Stimulated activated CD8-positive, alpha-beta memory T cell treated with anti-CD3 and anti-CD28 coated beads, Interleukin-7, amount 100 ng/mL, for 4 hours (primary cell): ENCODE measurements at regions not wholly inside any gene's neighbourhood (a gene's known extent, or its start where the extent isn't known, plus 50 kb on each side); places are given as distances from the start of the nearest gene placed in this dataset.
"Not testable (repeated sequence)": the region's sequence is repeated elsewhere in the genome, so short reads cannot be mapped to it uniquely, and the experiment has no call there.

Source experiments
- DNase-seq, 2 donors: peaks; one replicate each; pipeline ENCODE4 v3.0.0-alpha.2; 2020; ENCODE audit warnings: low read depth in 2 of 2

GRCh38 chr5:68861099-68861498 lies 232.7 kb upstream of the SLC30A5 start:
- no peak for DNase-seq

GRCh38 chr5:68862560-68862959 lies 231.3 kb upstream of the SLC30A5 start:
- DNase-seq, result no peak

DNA sequence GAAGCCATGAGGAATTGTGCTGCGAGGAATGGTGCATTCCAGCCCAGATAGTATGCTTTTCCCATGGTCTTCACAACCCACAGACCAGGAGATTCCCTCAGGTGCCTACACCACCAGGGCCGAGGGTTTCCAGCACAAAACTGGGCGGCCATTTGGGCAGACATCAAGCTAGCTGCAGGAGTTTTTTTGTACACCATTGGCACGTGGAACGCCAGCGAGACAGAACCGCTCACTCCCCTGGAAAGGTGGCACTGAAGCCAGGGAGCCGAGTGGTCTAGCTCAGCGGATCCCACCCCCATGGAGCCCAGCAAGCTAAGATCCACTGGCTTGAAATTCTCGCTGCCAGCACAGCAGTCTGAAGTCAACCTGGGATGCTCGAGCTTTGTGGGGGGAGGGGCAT lies 228.6 kb upstream of the SLC30A5 start:
- not testable (repeated sequence) for DNase-seq

DNA sequence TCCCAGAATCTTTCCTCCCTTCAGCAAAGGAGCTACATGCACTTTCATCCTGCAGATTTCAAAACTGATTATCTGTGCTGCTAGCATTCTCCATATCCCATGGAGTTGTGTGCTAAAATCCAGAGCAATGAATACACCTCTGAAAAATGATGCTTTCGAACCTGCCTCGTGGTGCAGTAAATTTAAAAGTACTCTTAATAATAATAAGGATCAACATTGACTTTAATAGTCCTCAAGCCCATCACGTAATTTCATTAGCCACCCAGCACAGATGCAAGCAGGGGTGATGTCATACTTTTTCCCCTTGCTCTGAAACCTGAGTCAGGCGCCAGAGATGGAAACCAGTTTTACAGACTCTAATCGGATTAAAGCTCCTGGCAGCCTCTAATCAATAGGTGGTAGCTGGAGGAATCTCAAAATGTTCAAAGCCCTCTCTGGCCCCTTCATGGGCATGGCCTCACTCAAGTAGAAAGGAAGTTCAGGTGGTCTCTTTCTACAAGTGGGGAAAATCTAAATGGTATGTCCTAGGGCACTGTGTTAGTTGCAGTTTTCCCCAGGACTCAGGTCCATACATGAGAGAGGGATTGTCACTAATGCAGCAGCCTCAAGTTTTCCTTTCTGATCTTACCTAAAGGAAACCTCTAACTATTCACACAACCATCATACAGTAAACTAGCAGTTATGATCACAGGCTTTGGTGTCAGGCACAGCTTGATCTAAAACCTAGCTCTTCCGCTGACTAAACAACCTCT lies 221.6 kb upstream of the SLC30A5 start:
- no peak for DNase-seq

DNA sequence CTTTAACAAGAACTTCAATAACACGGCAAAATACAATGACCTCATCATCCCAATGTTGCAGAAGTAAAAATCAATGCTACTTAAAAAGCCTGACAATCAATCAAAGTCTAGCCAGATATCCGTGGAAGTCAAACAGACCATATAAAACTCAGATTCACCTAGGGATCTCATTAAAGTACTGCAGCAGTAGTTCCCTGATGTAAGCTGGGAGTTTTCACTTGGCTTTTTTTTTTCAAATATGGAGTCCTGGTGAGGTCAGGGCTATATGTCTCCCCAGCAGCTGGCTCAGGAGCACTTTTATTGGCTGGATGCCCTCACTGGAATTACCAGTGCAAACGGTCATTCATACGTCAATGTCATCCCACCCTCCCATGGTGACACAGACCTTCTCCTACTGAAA lies 220.6 kb upstream of the SLC30A5 start:
- no peak for DNase-seq

- DNase-seq, result no peak
These were observed 218.5 kb upstream of the SLC30A5 start for GRCh38 chr5:68875351-68875750.

- DNase-seq, result no peak
These were observed 210.4 kb upstream of the SLC30A5 start for GRCh38 chr5:68883436-68883835.

GRCh38 chr5:68884144-68884754 lies 209.6 kb upstream of the SLC30A5 start:
- DNase-seq, result no peak

- no peak for DNase-seq
These were observed 208.9 kb upstream of the SLC30A5 start for GRCh38 chr5:68884883-68885282.

DNA sequence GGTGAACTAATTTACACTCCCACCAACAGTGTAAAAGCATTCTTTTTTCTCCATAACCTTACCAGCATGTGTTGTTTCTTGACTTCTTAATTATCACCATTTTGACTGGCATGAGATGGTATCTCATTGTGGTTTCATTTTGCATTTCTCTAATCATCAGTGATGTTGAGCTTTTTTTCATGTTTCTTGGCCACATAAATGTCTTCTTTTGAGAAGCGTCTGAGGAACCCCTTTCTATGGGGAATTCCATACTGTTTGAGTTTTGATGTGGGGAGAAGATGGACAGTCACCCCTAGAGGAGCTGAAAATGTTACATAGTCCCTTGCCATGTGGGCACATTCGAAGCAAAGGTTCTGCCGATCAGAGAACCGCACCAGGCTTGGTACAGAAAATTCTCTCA lies 207.0 kb upstream of the SLC30A5 start:
- no peak for DNase-seq

GRCh38 chr5:68891718-68892117 lies 202.1 kb upstream of the SLC30A5 start:
- DNase-seq, result no peak

GRCh38 chr5:68894673-68895072 lies 199.1 kb upstream of the SLC30A5 start:
- DNase-seq, result no peak

DNA sequence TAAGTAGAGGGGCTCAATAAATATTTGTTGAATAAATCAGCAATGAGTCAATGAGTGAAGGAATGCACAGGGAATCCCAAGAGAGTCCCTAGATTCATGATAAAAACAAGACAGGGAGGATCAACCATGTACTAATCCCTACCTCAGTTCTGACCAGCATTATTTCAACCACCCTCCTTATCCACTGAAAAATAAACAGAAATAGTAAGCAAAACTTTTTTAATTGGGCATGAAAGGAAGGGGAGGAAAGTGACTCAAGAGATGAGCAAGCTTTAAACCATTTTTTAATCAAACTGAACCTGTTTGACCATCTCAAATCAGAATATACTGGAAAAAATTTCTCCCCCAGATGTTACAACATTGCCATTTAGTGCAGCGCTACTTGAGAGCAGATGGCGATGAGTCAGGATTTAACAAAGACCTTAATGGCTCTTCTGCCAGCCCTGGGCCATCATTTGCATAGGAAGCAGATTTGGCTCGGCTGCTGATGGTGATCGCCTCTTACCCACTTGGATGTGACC lies 194.8 kb upstream of the SLC30A5 start:
- no peak for DNase-seq

DNA sequence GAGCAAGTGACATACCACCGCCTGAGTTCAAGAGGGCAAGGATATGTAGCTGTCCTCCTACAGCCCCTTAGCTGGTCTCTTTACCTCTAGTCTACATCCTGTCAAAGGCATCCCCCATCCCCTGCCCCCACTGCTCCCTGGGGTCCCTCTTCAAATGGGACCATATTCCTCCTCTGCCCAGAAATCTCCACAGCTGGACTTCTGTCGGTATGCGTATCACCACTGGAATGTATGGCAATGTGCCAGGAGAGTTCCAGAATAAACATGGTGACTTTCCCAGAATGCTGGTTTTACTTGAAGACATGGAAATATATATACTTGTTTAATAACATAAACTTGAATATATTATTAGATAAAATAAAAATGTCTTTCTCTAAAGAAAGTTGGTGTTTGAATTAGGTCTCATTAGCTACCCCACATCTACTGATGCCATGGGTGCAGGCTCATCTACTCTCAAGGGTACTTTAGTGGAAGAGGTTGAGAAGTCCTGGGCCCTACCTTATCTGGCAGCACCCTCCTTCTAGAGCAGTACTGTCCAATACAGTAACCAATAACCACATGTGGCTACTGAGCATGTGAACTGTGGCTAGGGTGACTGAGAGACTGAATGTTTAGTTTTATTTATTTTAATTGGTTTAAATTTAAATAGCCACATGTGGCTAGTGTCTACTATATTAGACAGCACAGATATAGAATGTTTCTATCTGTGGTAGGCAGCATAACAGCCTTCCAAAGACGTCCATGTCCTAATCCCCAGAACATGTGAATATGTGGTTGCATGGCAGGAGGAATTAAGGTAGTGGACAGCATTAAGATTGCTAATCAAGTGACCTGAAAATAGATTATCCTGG lies 181.7 kb upstream of the SLC30A5 start:
- no peak for DNase-seq

DNA sequence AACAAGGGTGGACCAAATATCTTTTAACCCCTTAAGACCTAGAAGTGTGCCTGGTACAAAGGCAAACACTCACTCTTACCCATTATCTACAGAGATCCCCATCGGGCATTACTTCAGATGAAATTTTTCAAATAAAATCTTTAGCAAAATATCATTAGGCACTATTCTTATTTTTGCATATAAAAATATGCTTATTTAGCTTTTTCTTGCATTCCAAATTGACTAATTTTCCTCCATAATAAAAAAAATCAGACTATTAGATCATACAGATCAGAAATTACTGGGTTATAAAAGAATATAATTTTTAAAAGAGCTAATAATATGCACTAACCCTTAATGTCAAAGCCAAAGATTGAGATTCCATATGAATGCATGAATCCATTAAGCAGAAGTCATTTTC lies 178.7 kb upstream of the SLC30A5 start:
- DNase-seq, result no peak

DNA sequence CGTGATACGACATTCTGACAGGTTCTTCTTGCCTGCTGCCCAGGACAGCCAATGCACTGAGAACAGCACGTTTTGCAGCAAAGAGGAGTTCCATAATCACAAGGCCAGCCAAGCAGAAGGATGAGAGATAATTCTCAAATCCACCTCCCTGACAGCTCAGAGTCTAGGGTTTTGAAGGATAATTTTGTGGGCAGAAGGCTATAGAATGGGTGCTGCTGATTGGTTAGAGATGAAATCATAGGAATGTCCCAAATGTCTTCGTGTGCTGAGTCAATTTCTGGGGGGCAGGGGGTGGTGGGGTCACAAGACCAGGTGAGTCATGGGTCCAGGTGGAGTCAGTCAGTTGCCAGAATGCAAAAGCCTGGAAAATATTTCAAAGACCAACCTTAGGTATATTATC lies 175.5 kb upstream of the SLC30A5 start:
- DNase-seq, result no peak

DNA sequence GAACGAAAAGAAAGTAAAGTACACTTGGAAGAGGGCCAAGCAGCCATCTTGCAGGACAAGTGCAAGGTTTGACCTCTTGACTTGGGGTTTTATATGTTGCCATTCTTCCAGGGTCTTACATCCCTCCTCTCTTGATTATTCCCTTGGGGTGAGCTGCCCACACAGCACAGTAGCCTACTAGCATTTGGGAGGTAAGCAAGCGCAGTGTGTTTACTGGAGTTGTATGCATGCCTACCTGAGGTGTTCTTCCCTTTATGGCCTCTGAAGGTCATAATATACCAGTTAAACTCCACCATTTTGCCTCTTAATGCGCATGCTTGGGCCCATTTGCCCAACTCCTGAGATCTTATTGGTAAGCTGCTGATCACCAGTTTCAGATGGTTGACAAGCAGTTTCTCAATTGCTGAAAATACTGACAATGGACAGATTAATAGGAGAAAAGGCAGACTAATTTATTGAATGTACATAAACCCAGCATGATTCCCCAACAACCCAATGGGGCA lies 173.8 kb upstream of the SLC30A5 start:
- DNase-seq, result no peak

DNA sequence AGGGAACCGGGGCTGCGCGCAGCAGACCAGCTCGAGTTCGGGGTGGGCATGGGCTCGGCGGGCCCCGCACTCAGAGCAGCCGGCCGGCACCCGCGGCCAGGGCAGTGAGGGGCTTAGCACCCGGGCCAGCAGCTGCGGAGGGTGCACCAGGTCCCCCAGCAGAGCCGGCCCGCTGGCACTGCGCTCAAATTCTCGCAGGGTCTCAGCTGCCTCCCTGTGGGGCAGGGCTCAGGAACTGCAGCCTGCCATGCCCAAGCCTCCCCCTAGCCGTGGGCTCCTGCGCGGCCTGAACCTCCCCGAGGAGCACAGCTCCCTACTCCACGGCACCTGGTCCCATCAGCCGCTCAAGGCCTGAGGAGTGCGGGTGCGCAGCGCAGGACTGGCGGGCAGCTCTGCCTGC lies 172.9 kb upstream of the SLC30A5 start:
- no peak for DNase-seq

DNA sequence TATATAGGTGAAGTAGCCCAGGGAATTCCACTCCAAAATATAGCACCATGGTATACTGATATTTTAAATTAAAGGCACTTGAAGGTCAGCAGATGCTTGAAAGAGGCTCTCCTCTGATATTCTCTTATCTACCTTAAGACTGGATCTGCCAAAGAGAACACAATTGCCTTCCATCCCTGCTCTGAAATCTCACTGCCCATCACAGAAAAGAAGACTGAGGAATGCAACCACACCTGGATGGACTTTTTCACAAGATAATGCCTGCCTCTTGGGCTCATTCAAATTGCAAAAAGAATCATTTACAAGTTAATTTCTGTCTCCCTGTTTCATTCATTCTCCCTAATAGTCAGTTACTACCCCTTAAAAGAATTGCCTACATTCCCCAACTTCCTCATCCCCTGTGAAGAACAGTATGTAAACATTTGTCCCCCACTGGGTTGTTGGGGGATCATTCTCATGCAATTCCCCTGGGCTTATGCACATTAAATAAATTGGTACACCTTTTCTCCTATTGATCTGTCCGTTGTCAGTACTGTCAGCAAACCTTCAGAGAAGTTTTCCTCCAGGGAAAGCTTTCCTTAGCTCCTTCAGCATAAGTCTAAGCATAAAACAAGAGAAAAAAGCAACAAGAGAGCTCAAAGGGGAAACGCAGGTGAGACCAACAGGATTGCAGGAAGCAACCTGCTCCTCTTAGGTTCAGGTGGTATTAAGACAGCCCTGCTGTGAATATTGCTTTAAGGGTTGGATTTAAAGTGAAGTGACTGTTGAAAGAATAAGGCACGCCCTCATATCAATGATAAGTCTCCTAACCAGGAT lies 171.4 kb upstream of the SLC30A5 start:
- DNase-seq, result no peak

DNA sequence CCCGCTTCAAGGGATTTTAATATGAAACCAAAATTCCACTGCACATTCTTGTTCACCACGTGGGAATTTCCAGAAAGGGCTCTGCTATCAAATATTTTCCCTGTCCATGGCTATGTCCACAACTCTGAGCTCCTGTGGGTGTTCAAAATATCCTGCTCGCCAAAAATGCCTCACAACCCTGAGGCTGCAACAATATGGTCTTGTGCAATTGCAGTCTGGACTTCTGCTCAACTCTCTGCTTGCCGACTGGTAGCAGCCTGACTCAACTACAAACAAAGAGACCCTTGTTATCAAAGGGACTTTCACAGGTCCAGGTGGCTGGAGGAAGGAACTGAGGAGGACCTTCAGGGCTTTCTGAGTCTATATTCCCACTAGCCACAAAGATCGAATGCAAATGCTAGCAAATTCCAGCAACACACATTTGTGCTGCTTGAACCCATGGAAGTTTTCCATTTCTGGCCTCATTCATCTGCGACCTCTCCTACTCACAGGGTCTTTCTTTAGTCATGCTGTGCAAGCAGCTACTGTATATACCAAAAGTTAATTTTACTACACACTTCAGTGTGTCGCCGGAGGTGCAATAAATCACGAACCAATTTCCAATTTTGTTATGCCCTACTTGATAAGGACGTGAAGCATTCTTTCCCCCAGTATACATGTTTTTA lies 169.2 kb upstream of the SLC30A5 start:
- DNase-seq, result no peak
